ENCODE measurements at regions not wholly inside any gene's neighbourhood (a gene's known extent, or its start where the extent isn't known, plus 50 kb on each side); places are given as distances from the start of the nearest gene placed in this dataset.

GRCh38 chr2:17309181-17309580 lies 209.1 kb downstream of the RAD51AP2 start:
- TF ChIP-seq, protein P1, sequence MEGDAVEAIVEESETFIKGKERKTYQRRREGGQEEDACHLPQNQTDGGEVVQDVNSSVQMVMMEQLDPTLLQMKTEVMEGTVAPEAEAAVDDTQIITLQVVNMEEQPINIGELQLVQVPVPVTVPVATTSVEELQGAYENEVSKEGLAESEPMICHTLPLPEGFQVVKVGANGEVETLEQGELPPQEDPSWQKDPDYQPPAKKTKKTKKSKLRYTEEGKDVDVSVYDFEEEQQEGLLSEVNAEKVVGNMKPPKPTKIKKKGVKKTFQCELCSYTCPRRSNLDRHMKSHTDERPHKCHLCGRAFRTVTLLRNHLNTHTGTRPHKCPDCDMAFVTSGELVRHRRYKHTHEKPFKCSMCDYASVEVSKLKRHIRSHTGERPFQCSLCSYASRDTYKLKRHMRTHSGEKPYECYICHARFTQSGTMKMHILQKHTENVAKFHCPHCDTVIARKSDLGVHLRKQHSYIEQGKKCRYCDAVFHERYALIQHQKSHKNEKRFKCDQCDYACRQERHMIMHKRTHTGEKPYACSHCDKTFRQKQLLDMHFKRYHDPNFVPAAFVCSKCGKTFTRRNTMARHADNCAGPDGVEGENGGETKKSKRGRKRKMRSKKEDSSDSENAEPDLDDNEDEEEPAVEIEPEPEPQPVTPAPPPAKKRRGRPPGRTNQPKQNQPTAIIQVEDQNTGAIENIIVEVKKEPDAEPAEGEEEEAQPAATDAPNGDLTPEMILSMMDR (IDR thresholded peaks at IDR 0.05), result no peak
- TF ChIP-seq POLR2A (IDR thresholded peaks at IDR 0.05) (no peak), EP300 (IDR thresholded peaks at IDR 0.05) (no peak)
